ENCODE measurements at regions not wholly inside any gene's neighbourhood (a gene's known extent, or its start where the extent isn't known, plus 50 kb on each side); places are given as distances from the start of the nearest gene placed in this dataset.

- TF ChIP-seq, protein P1, sequence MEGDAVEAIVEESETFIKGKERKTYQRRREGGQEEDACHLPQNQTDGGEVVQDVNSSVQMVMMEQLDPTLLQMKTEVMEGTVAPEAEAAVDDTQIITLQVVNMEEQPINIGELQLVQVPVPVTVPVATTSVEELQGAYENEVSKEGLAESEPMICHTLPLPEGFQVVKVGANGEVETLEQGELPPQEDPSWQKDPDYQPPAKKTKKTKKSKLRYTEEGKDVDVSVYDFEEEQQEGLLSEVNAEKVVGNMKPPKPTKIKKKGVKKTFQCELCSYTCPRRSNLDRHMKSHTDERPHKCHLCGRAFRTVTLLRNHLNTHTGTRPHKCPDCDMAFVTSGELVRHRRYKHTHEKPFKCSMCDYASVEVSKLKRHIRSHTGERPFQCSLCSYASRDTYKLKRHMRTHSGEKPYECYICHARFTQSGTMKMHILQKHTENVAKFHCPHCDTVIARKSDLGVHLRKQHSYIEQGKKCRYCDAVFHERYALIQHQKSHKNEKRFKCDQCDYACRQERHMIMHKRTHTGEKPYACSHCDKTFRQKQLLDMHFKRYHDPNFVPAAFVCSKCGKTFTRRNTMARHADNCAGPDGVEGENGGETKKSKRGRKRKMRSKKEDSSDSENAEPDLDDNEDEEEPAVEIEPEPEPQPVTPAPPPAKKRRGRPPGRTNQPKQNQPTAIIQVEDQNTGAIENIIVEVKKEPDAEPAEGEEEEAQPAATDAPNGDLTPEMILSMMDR (conservative IDR thresholded peaks at IDR 0.05; ENCODE audit: low read length), result no peak
- TF ChIP-seq EZH2phosphoT487 (IDR thresholded peaks at IDR 0.05; ENCODE audit: borderline replicate concordance), result no peak
Observed at GRCh38 chr3:162584986-162585385, 1088.4 kb downstream of the OTOL1 start.

Data from Loucy (cell line).